ENCODE measurements at regions not wholly inside any gene's neighbourhood (a gene's known extent, or its start where the extent isn't known, plus 50 kb on each side); places are given as distances from the start of the nearest gene placed in this dataset.
"Not testable (repeated sequence)": the region's sequence is repeated elsewhere in the genome, so short reads cannot be mapped to it uniquely, and the experiment has no call there.

DNA sequence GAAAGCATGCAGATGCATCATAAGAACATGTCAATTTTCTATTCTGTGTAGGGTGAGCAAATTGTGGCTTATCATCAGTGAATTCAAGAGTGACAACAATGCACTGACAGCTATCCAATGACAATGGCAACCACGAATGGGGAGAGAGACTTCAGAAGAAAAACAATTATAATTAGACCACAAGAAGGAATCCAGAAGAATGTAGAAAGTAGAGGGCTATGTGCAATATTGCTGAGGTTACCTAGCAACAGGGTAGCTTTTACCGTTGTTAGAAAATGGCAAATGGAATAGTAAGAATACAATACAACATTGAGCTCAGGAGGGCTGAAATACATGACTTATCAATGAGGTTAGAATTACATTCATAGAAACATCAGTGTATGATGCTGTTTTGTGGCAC lies 71.1 kb upstream of the SESTD1 start:
- ChIA-PET POLR2A (no interaction called here), CTCF (interaction anchor here (0.9 kb wide), 1 partner anchor 18 kb away, joined by 4 read pairs; no protein-coding TSS in a partner anchor)
- no peak for DNase-seq
- H3K9me3 ChIP-seq (ENCODE audit: control extremely low read depth in 1 of 5, control insufficient read depth in 4 of 5, insufficient read depth in 2 of 5, low read depth in 1 of 5, low read length in 4 of 5) = peaks cover 0 to 2% (median 0%) of the 10 kb centered on the region in 5 experiments
- H3K27ac ChIP-seq (ENCODE audit: insufficient read depth in 1 of 2, low read depth in 1 of 2, low read length in 2 of 2, poor library complexity in 1 of 2, severe bottlenecking in 2 of 2) = no peak overlapping the region
- 80% methylated on average over 1 of the region's 2 CpGs for WGBS (ENCODE audit: insufficient coverage)
- H3K36me3 ChIP-seq (ENCODE audit: control insufficient read depth in 4 of 4, insufficient read depth in 4 of 4, low read length in 3 of 4) = no peaks in the 10 kb centered on the region
- no peaks in the 10 kb centered on the region for H3K27me3 ChIP-seq (replicated peaks in 2 of 5; ENCODE audit: control insufficient read depth in 4 of 5, insufficient read depth in 5 of 5, low read length in 4 of 5)
- H3K4me3 ChIP-seq (ENCODE audit: control insufficient read depth in 1 of 7, extremely low read depth in 1 of 7, insufficient read depth in 4 of 7, low read depth in 2 of 7, low read length in 6 of 7) = no peak overlapping the region
- H3K4me1 ChIP-seq (ENCODE audit: control extremely low read depth in 1 of 4, control insufficient read depth in 4 of 4, insufficient read depth in 4 of 4, low read length in 3 of 4) = no peaks in the 10 kb centered on the region

DNA sequence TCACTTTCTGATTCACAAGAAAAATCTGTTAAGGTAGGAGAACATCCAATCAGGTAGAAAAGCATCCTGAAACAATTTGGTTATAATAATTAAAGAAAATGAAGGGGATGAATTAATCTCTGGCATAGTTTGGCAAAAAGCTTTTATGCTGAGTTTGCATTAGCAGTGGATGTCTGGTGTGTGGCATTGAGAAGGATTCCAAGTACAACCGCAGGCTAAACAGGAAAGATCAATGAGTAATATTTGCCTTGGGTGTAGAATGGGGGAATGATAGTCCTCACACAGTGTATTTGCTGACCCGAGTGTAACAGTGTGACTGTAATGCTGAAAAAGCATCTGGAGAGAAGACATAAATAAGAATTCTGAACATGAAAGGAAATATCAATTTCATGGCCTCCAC lies 68.3 kb upstream of the SESTD1 start:
- Histone ChIP-seq H3K36me3 (ENCODE audit: control insufficient read depth in 4 of 4, insufficient read depth in 4 of 4, low read length in 3 of 4) (no peaks in the 10 kb centered on the region), H3K4me3 (ENCODE audit: control insufficient read depth in 1 of 7, extremely low read depth in 1 of 7, insufficient read depth in 4 of 7, low read depth in 2 of 7, low read length in 6 of 7) (no peak overlapping the region), H3K4me1 (ENCODE audit: control extremely low read depth in 1 of 4, control insufficient read depth in 4 of 4, insufficient read depth in 4 of 4, low read length in 3 of 4) (no peaks in the 10 kb centered on the region), H3K27me3 (replicated peaks in 2 of 5; ENCODE audit: control insufficient read depth in 4 of 5, insufficient read depth in 5 of 5, low read length in 4 of 5) (no peaks in the 10 kb centered on the region), H3K9me3 (ENCODE audit: control extremely low read depth in 1 of 5, control insufficient read depth in 4 of 5, insufficient read depth in 2 of 5, low read depth in 1 of 5, low read length in 4 of 5) (peaks cover 0 to 2% (median 0%) of the 10 kb centered on the region in 5 experiments), H3K27ac (ENCODE audit: insufficient read depth in 1 of 2, low read depth in 1 of 2, low read length in 2 of 2, poor library complexity in 1 of 2, severe bottlenecking in 2 of 2) (no peak overlapping the region)
- POLR2A ChIA-PET = no interaction called here
- CTCF ChIA-PET = no interaction called here
- 100% methylated on average over 2 of the region's 2 CpGs for whole genome bisulfite sequencing (ENCODE audit: insufficient coverage)
- no peak for DNase-seq

DNA sequence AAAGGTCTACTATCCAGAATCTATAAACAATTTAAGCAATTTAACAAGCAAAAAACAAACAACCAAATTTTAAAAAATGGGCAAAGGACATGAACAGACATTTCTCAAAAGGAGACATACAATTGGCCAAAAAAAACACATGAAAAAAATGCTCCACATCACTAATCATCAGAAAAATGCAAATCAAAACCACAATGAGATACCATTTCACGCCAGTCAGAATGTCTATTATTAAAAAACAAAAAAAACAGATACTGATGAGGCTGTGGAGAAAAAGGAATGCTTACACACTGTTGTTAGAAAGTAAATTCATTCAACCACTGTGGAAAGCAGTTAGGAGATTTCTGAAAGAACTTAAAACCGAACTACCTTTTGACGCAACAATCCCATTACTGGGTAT lies 66.4 kb upstream of the SESTD1 start:
- no peaks in the 10 kb centered on the region for H3K4me1 ChIP-seq (ENCODE audit: control extremely low read depth in 1 of 4, control insufficient read depth in 4 of 4, insufficient read depth in 4 of 4, low read length in 3 of 4)
- H3K27ac ChIP-seq (ENCODE audit: insufficient read depth in 1 of 2, low read depth in 1 of 2, low read length in 2 of 2, poor library complexity in 1 of 2, severe bottlenecking in 2 of 2) = no peak overlapping the region
- ChIA-PET POLR2A (no interaction called here), CTCF (no interaction called here)
- no peaks in the 10 kb centered on the region for H3K36me3 ChIP-seq (ENCODE audit: control insufficient read depth in 4 of 4, insufficient read depth in 4 of 4, low read length in 3 of 4)
- no peak for DNase-seq
- peaks cover 0 to 2% (median 0%) of the 10 kb centered on the region in 5 experiments for H3K9me3 ChIP-seq (ENCODE audit: control extremely low read depth in 1 of 5, control insufficient read depth in 4 of 5, insufficient read depth in 2 of 5, low read depth in 1 of 5, low read length in 4 of 5)
- H3K4me3 ChIP-seq (ENCODE audit: control insufficient read depth in 1 of 7, extremely low read depth in 1 of 7, insufficient read depth in 4 of 7, low read depth in 2 of 7, low read length in 6 of 7) = no peak overlapping the region
- H3K27me3 ChIP-seq (replicated peaks in 2 of 5; ENCODE audit: control insufficient read depth in 4 of 5, insufficient read depth in 5 of 5, low read length in 4 of 5) = no peaks in the 10 kb centered on the region
- no CpG with 5 or more reads among the region's 3 CpGs for WGBS (ENCODE audit: insufficient coverage)

GRCh38 chr2:179322289-179322688 lies 57.7 kb upstream of the SESTD1 start:
- 100% methylated on average over 4 of the region's 5 CpGs for WGBS (ENCODE audit: insufficient coverage)

DNA sequence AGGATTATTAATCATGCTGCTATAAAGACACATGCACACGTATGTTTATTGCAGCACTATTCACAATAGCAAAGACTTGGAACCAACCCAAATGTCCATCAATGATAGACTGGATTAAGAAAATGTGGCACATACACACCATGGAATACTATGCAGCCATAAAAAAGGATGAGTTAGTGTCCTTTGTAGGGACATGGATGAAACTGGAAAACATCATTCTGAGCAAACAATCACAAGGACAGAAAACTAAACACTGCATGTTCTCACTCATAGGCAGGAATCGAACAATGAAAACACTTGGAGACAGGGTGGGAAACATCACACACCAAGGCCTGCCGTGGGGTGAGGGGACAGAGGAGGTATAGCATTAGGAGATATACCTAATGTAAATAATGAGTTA lies 56.4 kb upstream of the SESTD1 start:
- H3K27me3 ChIP-seq (replicated peaks in 2 of 5; ENCODE audit: control insufficient read depth in 4 of 5, insufficient read depth in 5 of 5, low read length in 4 of 5); H3K9me3 ChIP-seq (ENCODE audit: control extremely low read depth in 1 of 5, control insufficient read depth in 4 of 5, insufficient read depth in 2 of 5, low read depth in 1 of 5, low read length in 4 of 5); H3K4me1 ChIP-seq (ENCODE audit: control extremely low read depth in 1 of 4, control insufficient read depth in 4 of 4, insufficient read depth in 4 of 4, low read length in 3 of 4); DNase-seq; H3K36me3 ChIP-seq (ENCODE audit: control insufficient read depth in 4 of 4, insufficient read depth in 4 of 4, low read length in 3 of 4); H3K27ac ChIP-seq (ENCODE audit: insufficient read depth in 1 of 2, low read depth in 1 of 2, low read length in 2 of 2, poor library complexity in 1 of 2, severe bottlenecking in 2 of 2); POLR2A ChIA-PET; CTCF ChIA-PET; H3K4me3 ChIP-seq (ENCODE audit: control insufficient read depth in 1 of 7, extremely low read depth in 1 of 7, insufficient read depth in 4 of 7, low read depth in 2 of 7, low read length in 6 of 7): not testable (repeated sequence)
- no CpG with 5 or more reads among the region's 3 CpGs for WGBS (ENCODE audit: insufficient coverage)

More at GRCh38 chr2:179322289-179322688, 57.7 kb upstream of the SESTD1 start:
- Histone ChIP-seq H3K27ac (ENCODE audit: insufficient read depth in 1 of 2, low read depth in 1 of 2, low read length in 2 of 2, poor library complexity in 1 of 2, severe bottlenecking in 2 of 2) (no peak overlapping the region), H3K4me3 (ENCODE audit: control insufficient read depth in 1 of 7, extremely low read depth in 1 of 7, insufficient read depth in 4 of 7, low read depth in 2 of 7, low read length in 6 of 7) (no peak overlapping the region), H3K9me3 (ENCODE audit: control extremely low read depth in 1 of 5, control insufficient read depth in 4 of 5, insufficient read depth in 2 of 5, low read depth in 1 of 5, low read length in 4 of 5) (no peaks in the 10 kb centered on the region), H3K27me3 (replicated peaks in 2 of 5; ENCODE audit: control insufficient read depth in 4 of 5, insufficient read depth in 5 of 5, low read length in 4 of 5) (no peaks in the 10 kb centered on the region), H3K36me3 (ENCODE audit: control insufficient read depth in 4 of 4, insufficient read depth in 4 of 4, low read length in 3 of 4) (no peaks in the 10 kb centered on the region), H3K4me1 (ENCODE audit: control extremely low read depth in 1 of 4, control insufficient read depth in 4 of 4, insufficient read depth in 4 of 4, low read length in 3 of 4) (no peaks in the 10 kb centered on the region)
- CTCF ChIA-PET = no interaction called here
- DNase-seq = no peak
- POLR2A ChIA-PET = no interaction called here

GRCh38 chr2:179314729-179315128 lies 50.1 kb upstream of the SESTD1 start:
- CTCF ChIA-PET; DNase-seq; H3K4me1 ChIP-seq (ENCODE audit: control extremely low read depth in 1 of 4, control insufficient read depth in 4 of 4, insufficient read depth in 4 of 4, low read length in 3 of 4); H3K9me3 ChIP-seq (ENCODE audit: control extremely low read depth in 1 of 5, control insufficient read depth in 4 of 5, insufficient read depth in 2 of 5, low read depth in 1 of 5, low read length in 4 of 5); H3K4me3 ChIP-seq (ENCODE audit: control insufficient read depth in 1 of 7, extremely low read depth in 1 of 7, insufficient read depth in 4 of 7, low read depth in 2 of 7, low read length in 6 of 7); POLR2A ChIA-PET; H3K27ac ChIP-seq (ENCODE audit: insufficient read depth in 1 of 2, low read depth in 1 of 2, low read length in 2 of 2, poor library complexity in 1 of 2, severe bottlenecking in 2 of 2); H3K36me3 ChIP-seq (ENCODE audit: control insufficient read depth in 4 of 4, insufficient read depth in 4 of 4, low read length in 3 of 4); H3K27me3 ChIP-seq (replicated peaks in 2 of 5; ENCODE audit: control insufficient read depth in 4 of 5, insufficient read depth in 5 of 5, low read length in 4 of 5): not testable (repeated sequence)
- WGBS (ENCODE audit: insufficient coverage) = 98% methylated on average over 7 of the region's 9 CpGs
